H1 (cell line): ENCODE measurements at regions not wholly inside any gene's neighbourhood (a gene's known extent, or its start where the extent isn't known, plus 50 kb on each side); places are given as distances from the start of the nearest gene placed in this dataset.

Experiments
- BACH1 ChIP-seq: IDR thresholded peaks from 2 replicates; pipeline ENCODE4 v1.6.1; 2012; ENCODE audit warnings: low read length, improper control_type of control experiment
- BCL11A ChIP-seq, 2 experiments: IDR thresholded peaks; one replicate each; pipeline ENCODE4 v1.6.1; 2011; ENCODE audit warnings: low read depth in 2 of 2, low read length in 2 of 2, mild to moderate bottlenecking in 2 of 2
- CBX5 ChIP-seq: fragments of 300-800, 300-1000 bp; sonication (generic); IDR thresholded peaks from 2 replicates; pipeline ENCODE4 v1.7.1; 2016; ENCODE audit warnings: antibody characterized with exemption, low read length, low read depth
- CBX8 ChIP-seq: fragments of 300-800, 300-1000 bp; sonication (generic); IDR thresholded peaks from 2 replicates; pipeline ENCODE4 v1.7.1; 2016; ENCODE audit warnings: low read depth, low read length, borderline replicate concordance
- USF2 ChIP-seq: IDR thresholded peaks from 2 replicates; pipeline ENCODE4 v1.6.1; 2011; ENCODE audit warnings: low read length, improper control_type of control experiment

GRCh38 chr5:24162343-24162742 lies 482.4 kb downstream of the CDH10 start (continued):
- no peak for TF ChIP-seq CBX8
- no peak for TF ChIP-seq USF2
- no peak for TF ChIP-seq BACH1
- no peak for TF ChIP-seq BCL11A (IDR thresholded peaks at IDR 0.05; ENCODE audit: low read depth in 2 of 2, low read length in 2 of 2)
- TF ChIP-seq CBX5 = no peak
